ENCODE measurements at regions not wholly inside any gene's neighbourhood (a gene's known extent, or its start where the extent isn't known, plus 50 kb on each side); places are given as distances from the start of the nearest gene placed in this dataset.

GRCh38 chr9:89655990-89656657 is 51.3 kb downstream of the GADD45G start:
- no peaks in the 10 kb centered on the region for H3K9me3 ChIP-seq (ENCODE audit: severe bottlenecking)
- DNase-seq (ENCODE audit: low spot score) (no peak), ATAC-seq (ENCODE audit: low read depth) (no peak)
- H3K4me1 ChIP-seq (ENCODE audit: insufficient read depth, poor library complexity, severe bottlenecking): no peaks in the 10 kb centered on the region
- no peak overlapping the region for H3K27ac ChIP-seq (ENCODE audit: poor library complexity, severe bottlenecking)
- H3K27me3 ChIP-seq (ENCODE audit: insufficient read depth, poor library complexity, severe bottlenecking): no peaks in the 10 kb centered on the region
- no peaks in the 10 kb centered on the region for H3K36me3 ChIP-seq (ENCODE audit: low read depth)
- no peak for TF ChIP-seq CTCF (IDR thresholded peaks at IDR 0.05; ENCODE audit: poor library complexity, severe bottlenecking)
- H3K4me3 ChIP-seq (ENCODE audit: severe bottlenecking): no peak overlapping the region

DNA sequence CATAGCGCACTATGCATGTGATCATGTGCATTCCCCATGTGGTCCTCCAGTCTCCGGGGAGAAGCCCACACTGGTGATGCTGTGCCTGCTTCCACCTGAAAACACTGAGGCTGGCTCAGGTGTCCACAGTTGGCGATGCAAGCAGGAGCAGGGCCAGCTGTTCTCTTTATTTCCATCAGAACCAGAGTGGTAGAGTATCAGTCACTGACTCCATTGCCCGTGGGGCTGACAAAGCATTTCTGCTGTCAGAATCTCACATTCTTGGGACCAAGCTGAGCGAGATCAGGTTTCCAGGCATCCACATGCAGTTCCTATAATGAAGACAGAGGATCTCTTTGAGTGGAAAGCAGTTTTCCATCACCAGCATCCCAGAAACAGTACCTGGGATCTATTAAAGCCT is 52.5 kb downstream of the GADD45G start:
- DNase-seq (ENCODE audit: low spot score): no peak
- H3K4me3 ChIP-seq (ENCODE audit: severe bottlenecking): no peak overlapping the region
- no peak overlapping the region for H3K27ac ChIP-seq (ENCODE audit: poor library complexity, severe bottlenecking)
- ATAC-seq (ENCODE audit: low read depth): no peak
- no peaks in the 10 kb centered on the region for H3K36me3 ChIP-seq (ENCODE audit: low read depth)
- H3K9me3 ChIP-seq (ENCODE audit: severe bottlenecking): no peaks in the 10 kb centered on the region
- no peak for TF ChIP-seq CTCF (IDR thresholded peaks at IDR 0.05; ENCODE audit: poor library complexity, severe bottlenecking)
- no peaks in the 10 kb centered on the region for H3K4me1 ChIP-seq (ENCODE audit: insufficient read depth, poor library complexity, severe bottlenecking)
- no peaks in the 10 kb centered on the region for H3K27me3 ChIP-seq (ENCODE audit: insufficient read depth, poor library complexity, severe bottlenecking)

DNA sequence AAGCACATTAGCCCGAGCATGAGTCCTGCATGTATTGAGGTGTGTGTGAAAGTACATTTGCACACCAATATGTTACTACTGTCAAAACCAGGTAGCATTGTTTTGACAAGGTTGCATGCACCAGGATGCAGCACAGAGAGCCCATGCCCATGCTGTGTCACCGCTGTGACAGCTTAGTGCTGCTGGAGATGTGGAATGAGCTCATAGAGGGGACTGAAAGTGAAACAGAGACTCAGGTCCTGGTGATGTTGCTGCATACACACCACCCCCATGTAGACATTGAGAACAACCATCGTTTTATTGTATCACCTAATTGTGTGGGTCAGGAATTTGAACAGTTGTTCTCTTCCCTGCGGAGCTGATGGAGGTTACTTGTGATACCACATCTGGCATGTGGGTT is 53.0 kb downstream of the GADD45G start:
- Histone ChIP-seq H3K36me3 (ENCODE audit: low read depth) (no peaks in the 10 kb centered on the region), H3K4me1 (ENCODE audit: insufficient read depth, poor library complexity, severe bottlenecking) (no peaks in the 10 kb centered on the region), H3K27ac (ENCODE audit: poor library complexity, severe bottlenecking) (no peak overlapping the region), H3K9me3 (ENCODE audit: severe bottlenecking) (no peaks in the 10 kb centered on the region), H3K4me3 (ENCODE audit: severe bottlenecking) (no peak overlapping the region), H3K27me3 (ENCODE audit: insufficient read depth, poor library complexity, severe bottlenecking) (no peaks in the 10 kb centered on the region)
- no peak for ATAC-seq (ENCODE audit: low read depth)
- no peak for DNase-seq (ENCODE audit: low spot score)
- no peak for TF ChIP-seq CTCF (IDR thresholded peaks at IDR 0.05; ENCODE audit: poor library complexity, severe bottlenecking)

GRCh38 chr9:89658401-89658800 is 53.6 kb downstream of the GADD45G start:
- no peaks in the 10 kb centered on the region for H3K27me3 ChIP-seq (ENCODE audit: insufficient read depth, poor library complexity, severe bottlenecking)
- H3K36me3 ChIP-seq (ENCODE audit: low read depth): no peaks in the 10 kb centered on the region
- no peaks in the 10 kb centered on the region for H3K9me3 ChIP-seq (ENCODE audit: severe bottlenecking)
- TF ChIP-seq CTCF (IDR thresholded peaks at IDR 0.05; ENCODE audit: poor library complexity, severe bottlenecking): no peak
- H3K4me1 ChIP-seq (ENCODE audit: insufficient read depth, poor library complexity, severe bottlenecking): no peaks in the 10 kb centered on the region
- DNase-seq (ENCODE audit: low spot score): no peak
- no peak overlapping the region for H3K4me3 ChIP-seq (ENCODE audit: severe bottlenecking)
- ATAC-seq (ENCODE audit: low read depth): no peak
- H3K27ac ChIP-seq (ENCODE audit: poor library complexity, severe bottlenecking): no peak overlapping the region

DNA sequence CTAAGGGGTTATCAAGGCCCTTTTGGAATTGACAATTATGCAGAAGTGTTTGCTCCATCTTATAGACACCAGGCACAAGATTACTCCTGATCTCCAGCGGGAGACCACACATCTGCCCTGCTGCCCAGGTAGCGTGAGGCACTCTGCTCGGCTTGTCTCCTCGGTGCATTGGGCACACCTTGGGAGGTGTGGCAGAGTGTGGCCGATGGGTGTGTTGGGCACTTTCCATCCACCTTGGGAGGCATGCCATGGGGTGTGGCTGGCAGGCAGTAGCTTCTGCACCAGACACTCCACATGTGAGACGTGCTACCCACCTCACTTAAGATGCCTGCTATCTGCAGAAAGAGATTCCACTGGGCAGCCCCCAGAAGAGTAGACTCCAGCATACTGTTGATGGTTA is 54.1 kb downstream of the GADD45G start:
- H3K9me3 ChIP-seq (ENCODE audit: severe bottlenecking): no peaks in the 10 kb centered on the region
- H3K4me3 ChIP-seq (ENCODE audit: severe bottlenecking): no peak overlapping the region
- no peak overlapping the region for H3K27ac ChIP-seq (ENCODE audit: poor library complexity, severe bottlenecking)
- no peak for ATAC-seq (ENCODE audit: low read depth)
- no peak for TF ChIP-seq CTCF (IDR thresholded peaks at IDR 0.05; ENCODE audit: poor library complexity, severe bottlenecking)
- H3K4me1 ChIP-seq (ENCODE audit: insufficient read depth, poor library complexity, severe bottlenecking): no peaks in the 10 kb centered on the region
- H3K36me3 ChIP-seq (ENCODE audit: low read depth): no peaks in the 10 kb centered on the region
- H3K27me3 ChIP-seq (ENCODE audit: insufficient read depth, poor library complexity, severe bottlenecking): no peaks in the 10 kb centered on the region
- DNase-seq (ENCODE audit: low spot score): no peak
